ENCODE measurements at regions not wholly inside any gene's neighbourhood (a gene's known extent, or its start where the extent isn't known, plus 50 kb on each side); places are given as distances from the start of the nearest gene placed in this dataset.
"Not testable (repeated sequence)": the region's sequence is repeated elsewhere in the genome, so short reads cannot be mapped to it uniquely, and the experiment has no call there.

- no peak for DNase-seq
- no CpG with 5 or more reads among the region's 3 CpGs for whole genome bisulfite sequencing (ENCODE audit: extremely low coverage, insufficient coverage, low lambda C conversion rate)
These were observed 444.3 kb upstream of the GCFC2 start for GRCh38 chr2:76154981-76155380.

GRCh38 chr2:76149846-76150245 lies 439.1 kb upstream of the GCFC2 start:
- Histone ChIP-seq H3K4ac (ENCODE audit: low read depth, low read length) (no peak overlapping the region), H2AK5ac (ENCODE audit: low read length) (no peak overlapping the region), H2BK120ac (ENCODE audit: low read depth, low read length) (no peak overlapping the region), H3K79me2 (ENCODE audit: control insufficient read depth, insufficient read depth, low read length) (no peaks in the 10 kb centered on the region), H3K4me3 (ENCODE audit: low read length) (no peak overlapping the region), H3K4me2 (ENCODE audit: low read length) (no peak overlapping the region), H3K79me1 (ENCODE audit: low read length) (no peaks in the 10 kb centered on the region), H4K8ac (ENCODE audit: low read depth, low read length) (no peak overlapping the region), H2BK5ac (ENCODE audit: low read length) (no peak overlapping the region), H3K27ac (ENCODE audit: low read depth, low read length) (no peak overlapping the region), H3K56ac (ENCODE audit: low read length) (no peak overlapping the region), H3K36me3 (ENCODE audit: control insufficient read depth, insufficient read depth, low read length) (no peaks in the 10 kb centered on the region), H3K23ac (ENCODE audit: low read length) (no peak overlapping the region), H4K5ac (ENCODE audit: low read length) (no peak overlapping the region), H3K27me3 (ENCODE audit: insufficient read depth, low read length, poor library complexity) (no peaks in the 10 kb centered on the region), H3K18ac (ENCODE audit: low read length) (no peak overlapping the region), H3K9ac (ENCODE audit: low read length) (no peak overlapping the region), H3K4me1 (ENCODE audit: control insufficient read depth, low read depth, low read length) (no peaks in the 10 kb centered on the region), H2BK15ac (replicated peaks; ENCODE audit: low read depth) (no peak overlapping the region)
- DNase-seq: no peak

More at GRCh38 chr2:76154981-76155380, 444.3 kb upstream of the GCFC2 start:
- Histone ChIP-seq H3K18ac (ENCODE audit: low read length) (no peak overlapping the region), H4K5ac (ENCODE audit: low read length) (no peak overlapping the region), H3K4me1 (ENCODE audit: control insufficient read depth, low read depth, low read length) (no peaks in the 10 kb centered on the region), H3K4me2 (ENCODE audit: low read length) (no peak overlapping the region), H3K23ac (ENCODE audit: low read length) (no peak overlapping the region), H3K4me3 (ENCODE audit: low read length) (no peak overlapping the region), H3K27ac (ENCODE audit: low read depth, low read length) (no peak overlapping the region), H3K79me1 (ENCODE audit: low read length) (no peaks in the 10 kb centered on the region), H2BK15ac (replicated peaks; ENCODE audit: low read depth) (no peak overlapping the region), H3K79me2 (ENCODE audit: control insufficient read depth, insufficient read depth, low read length) (no peaks in the 10 kb centered on the region), H2BK5ac (ENCODE audit: low read length) (no peak overlapping the region), H2AK5ac (ENCODE audit: low read length) (no peak overlapping the region), H3K4ac (ENCODE audit: low read depth, low read length) (no peak overlapping the region), H4K8ac (ENCODE audit: low read depth, low read length) (no peak overlapping the region), H3K27me3 (ENCODE audit: insufficient read depth, low read length, poor library complexity) (no peaks in the 10 kb centered on the region), H3K56ac (ENCODE audit: low read length) (no peak overlapping the region), H2BK120ac (ENCODE audit: low read depth, low read length) (no peak overlapping the region), H3K9ac (ENCODE audit: low read length) (no peak overlapping the region), H3K36me3 (ENCODE audit: control insufficient read depth, insufficient read depth, low read length) (no peaks in the 10 kb centered on the region)

DNA sequence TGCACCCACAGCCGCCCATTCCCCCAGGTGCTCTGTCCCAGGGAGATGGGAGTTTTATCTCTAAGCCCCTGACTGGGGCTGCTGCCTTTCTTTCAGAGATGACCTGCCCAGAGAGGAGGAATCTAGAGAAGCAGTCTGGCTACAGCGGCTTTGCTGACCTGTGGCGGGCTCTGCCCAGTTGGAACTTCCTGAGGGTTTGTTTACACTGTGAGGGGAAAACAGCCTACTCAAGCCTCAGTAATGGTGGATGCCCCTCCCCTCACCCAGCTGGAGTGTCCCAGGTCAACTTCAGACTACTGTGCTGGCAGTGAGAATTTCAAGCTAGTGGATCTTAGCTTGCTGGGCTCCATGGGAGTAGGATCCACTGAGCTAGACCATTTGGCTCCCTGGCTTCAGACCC lies 428.6 kb upstream of the GCFC2 start:
- H3K36me3 ChIP-seq (ENCODE audit: control insufficient read depth, insufficient read depth, low read length); H3K27ac ChIP-seq (ENCODE audit: low read depth, low read length); H3K23ac ChIP-seq (ENCODE audit: low read length); H4K8ac ChIP-seq (ENCODE audit: low read depth, low read length); H3K4me2 ChIP-seq (ENCODE audit: low read length); H2BK120ac ChIP-seq (ENCODE audit: low read depth, low read length); H3K4me1 ChIP-seq (ENCODE audit: control insufficient read depth, low read depth, low read length); H3K56ac ChIP-seq (ENCODE audit: low read length); H3K79me1 ChIP-seq (ENCODE audit: low read length); H3K18ac ChIP-seq (ENCODE audit: low read length); H3K4ac ChIP-seq (ENCODE audit: low read depth, low read length); H3K27me3 ChIP-seq (ENCODE audit: insufficient read depth, low read length, poor library complexity); H2AK5ac ChIP-seq (ENCODE audit: low read length); H3K79me2 ChIP-seq (ENCODE audit: control insufficient read depth, insufficient read depth, low read length); H3K4me3 ChIP-seq (ENCODE audit: low read length); H4K5ac ChIP-seq (ENCODE audit: low read length); H2BK15ac ChIP-seq (replicated peaks; ENCODE audit: low read depth); H2BK5ac ChIP-seq (ENCODE audit: low read length); H3K9ac ChIP-seq (ENCODE audit: low read length): not testable (repeated sequence)
- no CpG with 5 or more reads among the region's 3 CpGs for WGBS (ENCODE audit: extremely low coverage, insufficient coverage, low lambda C conversion rate)
- DNase-seq: peak; percentile 42

GRCh38 chr2:76128622-76129021 lies 417.9 kb upstream of the GCFC2 start:
- Histone ChIP-seq H2BK15ac (replicated peaks; ENCODE audit: low read depth) (no peak overlapping the region), H3K4me3 (ENCODE audit: low read length) (no peak overlapping the region), H3K79me1 (ENCODE audit: low read length) (no peaks in the 10 kb centered on the region), H3K4ac (ENCODE audit: low read depth, low read length) (no peak overlapping the region), H3K27ac (ENCODE audit: low read depth, low read length) (no peak overlapping the region), H3K79me2 (ENCODE audit: control insufficient read depth, insufficient read depth, low read length) (no peaks in the 10 kb centered on the region), H2BK120ac (ENCODE audit: low read depth, low read length) (no peak overlapping the region), H3K27me3 (ENCODE audit: insufficient read depth, low read length, poor library complexity) (no peaks in the 10 kb centered on the region), H3K56ac (ENCODE audit: low read length) (no peak overlapping the region), H4K8ac (ENCODE audit: low read depth, low read length) (no peak overlapping the region), H3K4me2 (ENCODE audit: low read length) (no peak overlapping the region), H3K18ac (ENCODE audit: low read length) (no peak overlapping the region), H3K23ac (ENCODE audit: low read length) (no peak overlapping the region), H3K4me1 (ENCODE audit: control insufficient read depth, low read depth, low read length) (no peaks in the 10 kb centered on the region), H2AK5ac (ENCODE audit: low read length) (no peak overlapping the region), H3K9ac (ENCODE audit: low read length) (no peak overlapping the region), H4K5ac (ENCODE audit: low read length) (no peak overlapping the region), H2BK5ac (ENCODE audit: low read length) (no peak overlapping the region), H3K36me3 (ENCODE audit: control insufficient read depth, insufficient read depth, low read length) (no peaks in the 10 kb centered on the region)
- DNase-seq: no peak
- 100% methylated on average over 1 of the region's 3 CpGs for WGBS (ENCODE audit: extremely low coverage, insufficient coverage, low lambda C conversion rate)

DNA sequence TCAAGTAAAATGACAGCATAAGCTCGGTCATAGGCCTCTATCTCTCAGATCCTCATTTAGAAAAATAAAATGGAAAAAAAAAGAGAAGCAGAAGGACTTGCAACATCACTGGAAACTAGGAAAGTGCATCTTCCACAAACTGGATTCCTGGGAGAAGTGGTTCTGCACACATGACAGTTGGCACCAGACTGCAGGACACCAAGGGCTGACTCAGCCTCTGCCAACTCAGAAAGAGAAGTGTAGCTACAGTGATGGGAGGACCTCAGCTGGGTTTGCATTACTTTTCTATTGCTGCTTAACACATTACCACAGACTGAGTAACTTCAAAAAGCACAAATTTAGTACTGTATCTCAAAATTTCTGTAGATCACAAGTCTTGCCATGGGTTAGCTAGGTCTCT lies 409.5 kb upstream of the GCFC2 start:
- DNase-seq: no peak

DNA sequence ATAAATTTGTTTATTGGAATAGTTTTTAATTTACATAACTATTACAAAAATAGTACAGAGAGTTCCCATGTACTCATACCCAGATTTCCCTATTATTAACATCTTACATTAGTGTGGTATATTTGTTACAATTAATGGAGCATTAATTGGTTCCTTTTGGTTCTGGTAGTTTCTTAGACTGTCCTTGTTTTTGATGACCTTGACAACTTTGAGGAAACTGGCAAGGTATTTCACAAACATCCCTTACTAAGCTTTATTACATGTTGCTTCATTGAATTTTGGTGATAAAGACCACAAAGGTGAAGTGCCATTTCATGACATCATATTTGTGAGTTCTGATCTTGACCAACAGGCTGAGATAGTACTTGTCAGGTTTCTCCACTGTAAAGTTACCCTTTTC lies 379.0 kb upstream of the GCFC2 start:
- Histone ChIP-seq H3K18ac (ENCODE audit: low read length) (no peak overlapping the region), H3K27me3 (ENCODE audit: insufficient read depth, low read length, poor library complexity) (no peaks in the 10 kb centered on the region), H2BK120ac (ENCODE audit: low read depth, low read length) (no peak overlapping the region), H4K8ac (ENCODE audit: low read depth, low read length) (no peak overlapping the region), H3K4me1 (ENCODE audit: control insufficient read depth, low read depth, low read length) (no peaks in the 10 kb centered on the region), H3K56ac (ENCODE audit: low read length) (no peak overlapping the region), H2AK5ac (ENCODE audit: low read length) (no peak overlapping the region), H3K36me3 (ENCODE audit: control insufficient read depth, insufficient read depth, low read length) (no peaks in the 10 kb centered on the region), H3K79me1 (ENCODE audit: low read length) (no peaks in the 10 kb centered on the region), H3K79me2 (ENCODE audit: control insufficient read depth, insufficient read depth, low read length) (no peaks in the 10 kb centered on the region), H3K27ac (ENCODE audit: low read depth, low read length) (no peak overlapping the region), H2BK15ac (replicated peaks; ENCODE audit: low read depth) (no peak overlapping the region), H3K4me3 (ENCODE audit: low read length) (no peak overlapping the region), H2BK5ac (ENCODE audit: low read length) (no peak overlapping the region), H3K9ac (ENCODE audit: low read length) (no peak overlapping the region), H3K4me2 (ENCODE audit: low read length) (no peak overlapping the region), H3K23ac (ENCODE audit: low read length) (no peak overlapping the region), H4K5ac (ENCODE audit: low read length) (no peak overlapping the region), H3K4ac (ENCODE audit: low read depth, low read length) (no peak overlapping the region)
- no peak for DNase-seq

More for the DNA sequence above, 409.5 kb upstream of the GCFC2 start:
- H3K4me1 ChIP-seq (ENCODE audit: control insufficient read depth, low read depth, low read length): no peaks in the 10 kb centered on the region
- no peaks in the 10 kb centered on the region for H3K36me3 ChIP-seq (ENCODE audit: control insufficient read depth, insufficient read depth, low read length)
- no peak overlapping the region for H3K18ac ChIP-seq (ENCODE audit: low read length)
- H3K23ac ChIP-seq (ENCODE audit: low read length): no peak overlapping the region
- H4K8ac ChIP-seq (ENCODE audit: low read depth, low read length): no peak overlapping the region
- H3K79me2 ChIP-seq (ENCODE audit: control insufficient read depth, insufficient read depth, low read length): no peaks in the 10 kb centered on the region
- H3K27me3 ChIP-seq (ENCODE audit: insufficient read depth, low read length, poor library complexity): no peaks in the 10 kb centered on the region
- no peak overlapping the region for H3K27ac ChIP-seq (ENCODE audit: low read depth, low read length)
- H3K79me1 ChIP-seq (ENCODE audit: low read length): no peaks in the 10 kb centered on the region
- no peak overlapping the region for H3K56ac ChIP-seq (ENCODE audit: low read length)
- no peak overlapping the region for H2BK120ac ChIP-seq (ENCODE audit: low read depth, low read length)
- no peak overlapping the region for H3K4me3 ChIP-seq (ENCODE audit: low read length)
- no peak overlapping the region for H3K9ac ChIP-seq (ENCODE audit: low read length)
- no peak overlapping the region for H2AK5ac ChIP-seq (ENCODE audit: low read length)
- no peak overlapping the region for H3K4me2 ChIP-seq (ENCODE audit: low read length)
- H2BK5ac ChIP-seq (ENCODE audit: low read length): no peak overlapping the region
- no CpG with 5 or more reads among the region's 1 CpG for WGBS (ENCODE audit: extremely low coverage, insufficient coverage, low lambda C conversion rate)
- no peak overlapping the region for H2BK15ac ChIP-seq (replicated peaks; ENCODE audit: low read depth)
- H4K5ac ChIP-seq (ENCODE audit: low read length): no peak overlapping the region
- H3K4ac ChIP-seq (ENCODE audit: low read depth, low read length): no peak overlapping the region

Measured in mesendoderm (in vitro differentiated cells).